ENCODE measurements at regions not wholly inside any gene's neighbourhood (a gene's known extent, or its start where the extent isn't known, plus 50 kb on each side); places are given as distances from the start of the nearest gene placed in this dataset.

GRCh38 chr2:106735807-106736206 is 150.2 kb downstream of the ST6GAL2 start:
- TF ChIP-seq CTCF (IDR thresholded peaks at IDR 0.05) = no peak
- DNase-seq = no peak
- no peak overlapping the region for H3K4me3 ChIP-seq
- no peaks in the 10 kb centered on the region for H3K27me3 ChIP-seq
- no peaks in the 10 kb centered on the region for H3K9me3 ChIP-seq
- H3K36me3 ChIP-seq = no peaks in the 10 kb centered on the region
- H3K4me1 ChIP-seq = no peaks in the 10 kb centered on the region
- WGBS, 2 donors = 78 to 81% methylated on average over 5 of the region's 5 CpGs
- no peak overlapping the region for H3K27ac ChIP-seq
- intact Hi-C loops (cut with DNase I) = no loop called here

GRCh38 chr2:106736221-106736620 is 149.7 kb downstream of the ST6GAL2 start:
- 87 to 88% methylated on average over 2 of the region's 2 CpGs for WGBS, 2 donors
- Histone ChIP-seq H3K36me3 (no peaks in the 10 kb centered on the region), H3K4me3 (no peak overlapping the region), H3K9me3 (no peaks in the 10 kb centered on the region), H3K27me3 (no peaks in the 10 kb centered on the region), H3K27ac (no peak overlapping the region), H3K4me1 (no peaks in the 10 kb centered on the region)
- intact Hi-C loops (cut with DNase I) = no loop called here
- TF ChIP-seq CTCF (IDR thresholded peaks at IDR 0.05) (no peak), POLR2A (IDR thresholded peaks at IDR 0.05) (no peak)
- DNase-seq = no peak

- Histone ChIP-seq H3K36me3 (no peaks in the 10 kb centered on the region), H3K4me3 (no peak overlapping the region), H3K27ac (no peak overlapping the region), H3K9me3 (no peaks in the 10 kb centered on the region), H3K4me1 (no peaks in the 10 kb centered on the region), H3K27me3 (no peaks in the 10 kb centered on the region)
- 48 to 59% methylated on average over 5 of the region's 5 CpGs for WGBS, 2 donors
- no peak for DNase-seq
- intact Hi-C loops (cut with DNase I) = no loop called here
- TF ChIP-seq CTCF (IDR thresholded peaks at IDR 0.05) = no peak
- TF ChIP-seq POLR2A (IDR thresholded peaks at IDR 0.05) = no peak
These were observed 140.5 kb downstream of the ST6GAL2 start for GRCh38 chr2:106745468-106745867.

- no peak for DNase-seq
- Histone ChIP-seq H3K4me1 (no peaks in the 10 kb centered on the region), H3K4me3 (no peak overlapping the region), H3K36me3 (no peaks in the 10 kb centered on the region), H3K27me3 (no peaks in the 10 kb centered on the region), H3K27ac (no peak overlapping the region), H3K9me3 (no peaks in the 10 kb centered on the region)
- WGBS, 2 donors = 47 to 51% methylated on average over 2 of the region's 2 CpGs
- intact Hi-C loops (cut with DNase I) = no loop called here
- TF ChIP-seq CTCF (IDR thresholded peaks at IDR 0.05) (no peak), POLR2A (IDR thresholded peaks at IDR 0.05) (no peak)
These were observed 136.1 kb downstream of the ST6GAL2 start for GRCh38 chr2:106749823-106750222.
